ENCODE measurements at regions not wholly inside any gene's neighbourhood (a gene's known extent, or its start where the extent isn't known, plus 50 kb on each side); places are given as distances from the start of the nearest gene placed in this dataset.

DNA sequence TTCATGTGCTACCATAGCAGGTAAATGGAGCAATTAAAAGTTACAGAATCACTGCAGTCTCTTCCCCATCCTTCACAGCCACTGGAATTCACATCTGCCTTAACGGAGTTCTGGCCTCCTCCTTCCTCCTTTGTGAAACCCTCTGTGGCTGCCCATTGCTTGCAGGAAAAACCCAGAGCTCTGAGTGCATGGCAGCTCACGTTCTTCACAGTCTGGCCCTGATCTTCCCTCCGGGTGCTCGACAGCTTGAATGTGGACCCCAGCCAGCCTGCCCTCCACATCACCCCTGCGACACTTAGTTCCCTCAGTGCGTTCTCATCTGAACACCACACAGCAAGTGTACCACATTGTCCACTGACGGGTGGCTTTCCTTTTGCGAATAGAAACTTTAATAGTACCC is 63.2 kb upstream of the RUFY1 start:
- TF ChIP-seq, protein P1, sequence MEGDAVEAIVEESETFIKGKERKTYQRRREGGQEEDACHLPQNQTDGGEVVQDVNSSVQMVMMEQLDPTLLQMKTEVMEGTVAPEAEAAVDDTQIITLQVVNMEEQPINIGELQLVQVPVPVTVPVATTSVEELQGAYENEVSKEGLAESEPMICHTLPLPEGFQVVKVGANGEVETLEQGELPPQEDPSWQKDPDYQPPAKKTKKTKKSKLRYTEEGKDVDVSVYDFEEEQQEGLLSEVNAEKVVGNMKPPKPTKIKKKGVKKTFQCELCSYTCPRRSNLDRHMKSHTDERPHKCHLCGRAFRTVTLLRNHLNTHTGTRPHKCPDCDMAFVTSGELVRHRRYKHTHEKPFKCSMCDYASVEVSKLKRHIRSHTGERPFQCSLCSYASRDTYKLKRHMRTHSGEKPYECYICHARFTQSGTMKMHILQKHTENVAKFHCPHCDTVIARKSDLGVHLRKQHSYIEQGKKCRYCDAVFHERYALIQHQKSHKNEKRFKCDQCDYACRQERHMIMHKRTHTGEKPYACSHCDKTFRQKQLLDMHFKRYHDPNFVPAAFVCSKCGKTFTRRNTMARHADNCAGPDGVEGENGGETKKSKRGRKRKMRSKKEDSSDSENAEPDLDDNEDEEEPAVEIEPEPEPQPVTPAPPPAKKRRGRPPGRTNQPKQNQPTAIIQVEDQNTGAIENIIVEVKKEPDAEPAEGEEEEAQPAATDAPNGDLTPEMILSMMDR (IDR thresholded peaks at IDR 0.05): no peak
- no peak for TF ChIP-seq POLR2A (IDR thresholded peaks at IDR 0.05)
